HG02759 (cell line): ENCODE measurements at regions not wholly inside any gene's neighbourhood (a gene's known extent, or its start where the extent isn't known, plus 50 kb on each side); places are given as distances from the start of the nearest gene placed in this dataset.

Source experiments
- ATAC-seq: cut with Tn5 transposase; IDR thresholded peaks from one replicate; pipeline ENCODE4 v1.9.1; 2021; ENCODE audit warnings: mild to moderate bottlenecking, moderate library complexity; ENCODE audit not compliant: unreplicated experiment

- ATAC-seq: no peak
These were observed 394.6 kb downstream of the GABRB3 start for GRCh38 chr15:26378304-26378703.

- ATAC-seq: no peak
These were observed 396.6 kb downstream of the GABRB3 start for GRCh38 chr15:26376243-26376642.

- ATAC-seq: no peak
These were observed 398.1 kb downstream of the GABRB3 start for GRCh38 chr15:26374806-26375205.

GRCh38 chr15:26372706-26373105 lies 400.2 kb downstream of the GABRB3 start:
- no peak for ATAC-seq

- no peak for ATAC-seq
These were observed 407.8 kb downstream of the GABRB3 start for GRCh38 chr15:26365077-26365476.

- ATAC-seq: no peak
These were observed 413.0 kb downstream of the GABRB3 start for GRCh38 chr15:26359855-26360254.

- ATAC-seq: no peak
These were observed 414.2 kb downstream of the GABRB3 start for GRCh38 chr15:26358708-26359107.

- no peak for ATAC-seq
These were observed 415.2 kb downstream of the GABRB3 start for GRCh38 chr15:26357653-26358052.

- no peak for ATAC-seq
These were observed 417.3 kb downstream of the GABRB3 start for GRCh38 chr15:26355472-26356074.

GRCh38 chr15:26352909-26353308 lies 420.0 kb downstream of the GABRB3 start:
- ATAC-seq: no peak

- no peak for ATAC-seq
These were observed 420.5 kb downstream of the GABRB3 start for GRCh38 chr15:26352406-26352805.

GRCh38 chr15:26325495-26325894 lies 447.4 kb downstream of the GABRB3 start:
- no peak for ATAC-seq

- ATAC-seq: no peak
These were observed 449.3 kb downstream of the GABRB3 start for GRCh38 chr15:26323566-26323965.

GRCh38 chr15:26318689-26319088 lies 454.2 kb downstream of the GABRB3 start:
- no peak for ATAC-seq

- no peak for ATAC-seq
These were observed 451.4 kb upstream of the ATP10A start for GRCh38 chr15:26314577-26314976.

GRCh38 chr15:26311710-26312236 lies 448.6 kb upstream of the ATP10A start:
- ATAC-seq: no peak

GRCh38 chr15:26298659-26299170 lies 435.6 kb upstream of the ATP10A start:
- ATAC-seq: no peak

- ATAC-seq: no peak
These were observed 435.0 kb upstream of the ATP10A start for GRCh38 chr15:26298010-26298658.

- ATAC-seq: no peak
These were observed 432.4 kb upstream of the ATP10A start for GRCh38 chr15:26295336-26296085.

- ATAC-seq: no peak
These were observed 431.0 kb upstream of the ATP10A start for GRCh38 chr15:26294059-26294689.

GRCh38 chr15:26287381-26287780 lies 424.3 kb upstream of the ATP10A start:
- ATAC-seq: no peak
